Gastrocnemius medialis (tissue), 4 donors: ENCODE measurements at regions not wholly inside any gene's neighbourhood (a gene's known extent, or its start where the extent isn't known, plus 50 kb on each side); places are given as distances from the start of the nearest gene placed in this dataset.

Experiments used
- ATAC-seq, 2 donors: fragments of 150-250 bp; one replicate each; pipeline ENCODE4 v1.9.1; 2016
- DNase-seq, 2 donors: peaks; one replicate each; pipeline ENCODE4 v3.0.0-alpha.2; 2019
- H3K27ac ChIP-seq, 4 donors: fragments of 200-600 bp; sonication (generic); 1 replicate in 1 of 4; 2 replicates in 3 of 4; pipeline ENCODE4 v1.5.1; 2016 to 2018; ENCODE audit warnings: mild to moderate bottlenecking in 2 of 4, moderate library complexity in 1 of 4
- H3K27me3 ChIP-seq, 3 donors: fragments of 200-600 bp; sonication (generic) in 2 of 3; 1 replicate in 1 of 3; 2 replicates in 2 of 3; pipeline versions ENCODE4 v1.5.1 to v1.6.0; 2016 to 2019; ENCODE audit warnings: mild to moderate bottlenecking in 1 of 3, moderate library complexity in 1 of 3
- H3K36me3 ChIP-seq, 2 donors: fragments of 200-600 bp; sonication (generic) in 1 of 2; one replicate each; pipeline ENCODE4 v1.5.1; 2017 to 2018
- H3K4me1 ChIP-seq, 2 donors: fragments of 200-600 bp; sonication (generic) in 1 of 2; one replicate each; pipeline ENCODE4 v1.5.1; 2016 to 2017; ENCODE audit warnings: mild to moderate bottlenecking in 2 of 2
- H3K4me3 ChIP-seq, 4 donors: fragments of 200-600 bp; sonication (generic) in 3 of 4; 1 replicate in 1 of 4; 2 replicates in 3 of 4; pipeline ENCODE4 v1.5.1; 2016 to 2019; ENCODE audit warnings: mild to moderate bottlenecking in 2 of 4
- H3K9me3 ChIP-seq, 3 donors: fragments of 200-600 bp; sonication (generic) in 2 of 3; 1 replicate in 1 of 3; 2 replicates in 2 of 3; pipeline ENCODE4 v1.5.1; 2016 to 2019
- CTCF ChIP-seq, 5 experiments: fragments of 450-650 bp in 3 of 5; fragments of 200-600 bp in 2 of 5; sonication (generic) in 2 of 5; IDR thresholded peaks in 4 of 5; conservative IDR thresholded peaks in 1 of 5; 1 replicate in 4 of 5; 2 replicates in 1 of 5; pipeline ENCODE4 v1.5.1; 2016 to 2019; ENCODE audit warnings: antibody characterized with exemption in 5 of 5, mild to moderate bottlenecking in 3 of 5, moderate library complexity in 3 of 5
- POLR2A ChIP-seq, 2 donors: fragments of 450-650 bp; IDR thresholded peaks; one replicate each; pipeline ENCODE4 v1.6.1; 2017; ENCODE audit warnings: antibody characterized with exemption in 2 of 2, mild to moderate bottlenecking in 2 of 2, moderate library complexity in 2 of 2
- in situ Hi-C, 4 donors: fragments of 200-750 bp; cut with MboI; loops; one replicate each; pipeline versions ENCODE4 v1.15.0 to v1.8.0; 2017; ENCODE audit warnings: low sequenced_read_pairs in 4 of 4
- intact Hi-C: fragments of 100-400 bp; cut with DNase I; formaldehyde crosslinking; loops from one replicate; pipeline ENCODE4 v1.15.1; 2023; ENCODE audit warnings: low total_unique reads

- intact Hi-C loops (no loop called here), in situ Hi-C loops (no loop called here)
- ATAC-seq (no peak), DNase-seq (no peak)
- Histone ChIP-seq H3K9me3 (no peaks in the 10 kb centered on the region), H3K4me1 (peaks cover 7 to 21% of the 10 kb centered on the region in 2 donors), H3K36me3 (no peaks in the 10 kb centered on the region), H3K4me3 (no peak overlapping the region), H3K27me3 (no peaks in the 10 kb centered on the region), H3K27ac (no peak overlapping the region)
- TF ChIP-seq POLR2A (IDR thresholded peaks at IDR 0.05) (no peak), CTCF (IDR thresholded peaks at IDR 0.05 in 4 of 5, conservative IDR thresholded peaks at IDR 0.05 in 1 of 5) (no peak)
Measured at GRCh38 chr1:58925247-58925646, 141.4 kb upstream of the JUN start.

GRCh38 chr1:58926152-58926551, 142.3 kb upstream of the JUN start:
- no peak for ATAC-seq
- TF ChIP-seq POLR2A (IDR thresholded peaks at IDR 0.05) (no peak), CTCF (IDR thresholded peaks at IDR 0.05 in 4 of 5, conservative IDR thresholded peaks at IDR 0.05 in 1 of 5) (no peak)

GRCh38 chr1:58927041-58927721, 143.3 kb upstream of the JUN start:
- in situ Hi-C loops, result no loop called here
- ATAC-seq, result no peak

More at GRCh38 chr1:58926152-58926551, 142.3 kb upstream of the JUN start:
- Histone ChIP-seq H3K27me3 (no peaks in the 10 kb centered on the region), H3K4me1 (peaks cover 7 to 21% of the 10 kb centered on the region in 2 donors), H3K27ac (no peak overlapping the region), H3K4me3 (no peak overlapping the region), H3K9me3 (no peaks in the 10 kb centered on the region), H3K36me3 (no peaks in the 10 kb centered on the region)
- in situ Hi-C loops, result no loop called here
- no peak for DNase-seq
- intact Hi-C loops, result no loop called here

GRCh38 chr1:58927722-58928085, 143.9 kb upstream of the JUN start:
- no peaks in the 10 kb centered on the region for H3K27me3 ChIP-seq
- no peaks in the 10 kb centered on the region for H3K9me3 ChIP-seq
- ATAC-seq (no peak), DNase-seq (no peak)
- intact Hi-C loops, result no loop called here
- TF ChIP-seq CTCF (IDR thresholded peaks at IDR 0.05 in 4 of 5, conservative IDR thresholded peaks at IDR 0.05 in 1 of 5) (no peak), POLR2A (IDR thresholded peaks at IDR 0.05) (no peak)
- in situ Hi-C loops, result no loop called here
- no peak overlapping the region for H3K4me3 ChIP-seq
- no peaks in the 10 kb centered on the region for H3K36me3 ChIP-seq
- peaks cover 0 to 24% of the 10 kb centered on the region in 2 donors for H3K4me1 ChIP-seq
- no peak overlapping the region for H3K27ac ChIP-seq

More at GRCh38 chr1:58927041-58927721, 143.3 kb upstream of the JUN start:
- Histone ChIP-seq H3K36me3 (no peaks in the 10 kb centered on the region), H3K27ac (no peak overlapping the region), H3K27me3 (no peaks in the 10 kb centered on the region), H3K4me3 (no peak overlapping the region), H3K4me1 (peaks cover 5 to 24% of the 10 kb centered on the region in 2 donors), H3K9me3 (no peaks in the 10 kb centered on the region)
- DNase-seq, result no peak
- intact Hi-C loops, result no loop called here
- TF ChIP-seq CTCF (IDR thresholded peaks at IDR 0.05 in 4 of 5, conservative IDR thresholded peaks at IDR 0.05 in 1 of 5) (no peak), POLR2A (IDR thresholded peaks at IDR 0.05) (no peak)

- ATAC-seq (no peak), DNase-seq (no peak)
- Histone ChIP-seq H3K4me3 (no peak overlapping the region), H3K4me1 (peaks cover 0 to 19% of the 10 kb centered on the region in 2 donors), H3K36me3 (no peaks in the 10 kb centered on the region), H3K27me3 (no peaks in the 10 kb centered on the region), H3K9me3 (no peaks in the 10 kb centered on the region), H3K27ac (no peak overlapping the region)
- in situ Hi-C loops, result no loop called here
- no peak for TF ChIP-seq POLR2A (IDR thresholded peaks at IDR 0.05)
- TF ChIP-seq CTCF (IDR thresholded peaks at IDR 0.05 in 4 of 5, conservative IDR thresholded peaks at IDR 0.05 in 1 of 5), result no peak
- intact Hi-C loops, result no loop called here
Measured at GRCh38 chr1:58928514-58928913, 144.7 kb upstream of the JUN start.
